ENCODE measurements at regions not wholly inside any gene's neighbourhood (a gene's known extent, or its start where the extent isn't known, plus 50 kb on each side); places are given as distances from the start of the nearest gene placed in this dataset.

DNA sequence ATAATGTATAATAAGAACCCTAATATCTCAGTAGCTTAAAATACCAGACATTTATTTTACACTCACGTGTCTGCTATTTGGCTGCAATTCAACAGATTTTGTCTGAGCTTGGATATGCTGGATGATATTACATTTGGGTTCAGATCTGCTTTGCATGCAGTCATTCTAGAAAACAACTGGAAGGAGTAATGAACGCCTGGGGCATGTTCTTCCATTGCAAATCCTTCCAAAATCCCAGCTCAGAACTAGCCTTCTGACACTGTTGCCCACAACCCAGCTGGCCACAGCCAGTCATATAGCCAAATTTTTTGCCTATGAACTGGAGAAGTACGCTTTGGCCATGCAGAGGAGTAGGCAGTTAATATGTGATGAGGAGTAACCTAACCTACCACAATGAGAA lies 597.8 kb upstream of the VRK2 start:
- TF ChIP-seq POLR2A (IDR thresholded peaks at IDR 0.05), result no peak
- TF ChIP-seq, protein P1, sequence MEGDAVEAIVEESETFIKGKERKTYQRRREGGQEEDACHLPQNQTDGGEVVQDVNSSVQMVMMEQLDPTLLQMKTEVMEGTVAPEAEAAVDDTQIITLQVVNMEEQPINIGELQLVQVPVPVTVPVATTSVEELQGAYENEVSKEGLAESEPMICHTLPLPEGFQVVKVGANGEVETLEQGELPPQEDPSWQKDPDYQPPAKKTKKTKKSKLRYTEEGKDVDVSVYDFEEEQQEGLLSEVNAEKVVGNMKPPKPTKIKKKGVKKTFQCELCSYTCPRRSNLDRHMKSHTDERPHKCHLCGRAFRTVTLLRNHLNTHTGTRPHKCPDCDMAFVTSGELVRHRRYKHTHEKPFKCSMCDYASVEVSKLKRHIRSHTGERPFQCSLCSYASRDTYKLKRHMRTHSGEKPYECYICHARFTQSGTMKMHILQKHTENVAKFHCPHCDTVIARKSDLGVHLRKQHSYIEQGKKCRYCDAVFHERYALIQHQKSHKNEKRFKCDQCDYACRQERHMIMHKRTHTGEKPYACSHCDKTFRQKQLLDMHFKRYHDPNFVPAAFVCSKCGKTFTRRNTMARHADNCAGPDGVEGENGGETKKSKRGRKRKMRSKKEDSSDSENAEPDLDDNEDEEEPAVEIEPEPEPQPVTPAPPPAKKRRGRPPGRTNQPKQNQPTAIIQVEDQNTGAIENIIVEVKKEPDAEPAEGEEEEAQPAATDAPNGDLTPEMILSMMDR (IDR thresholded peaks at IDR 0.05), result no peak
